Trophoblast cell (in vitro differentiated cells and primary cell): ENCODE measurements at regions not wholly inside any gene's neighbourhood (a gene's known extent, or its start where the extent isn't known, plus 50 kb on each side); places are given as distances from the start of the nearest gene placed in this dataset.

Experiments
- DNase-seq, 2 donors: peaks; one replicate each; pipeline ENCODE4 v3.0.0-alpha.2; 2016
- H2AFZ ChIP-seq: 2 replicates; pipeline ENCODE4 v1.6.1; 2013; ENCODE audit warnings: low read length, moderate library complexity, mild to moderate bottlenecking; ENCODE audit not compliant: insufficient read depth, poor library complexity
- H2AK5ac ChIP-seq: 2 replicates; pipeline ENCODE4 v1.6.1; 2013; ENCODE audit warnings: mild to moderate bottlenecking, low read length
- H2BK120ac ChIP-seq: 2 replicates; pipeline ENCODE4 v1.6.1; 2013; ENCODE audit warnings: low read length, mild to moderate bottlenecking, moderate library complexity; ENCODE audit not compliant: insufficient read depth, poor library complexity
- H2BK12ac ChIP-seq: 2 replicates; pipeline ENCODE4 v1.6.1; 2013; ENCODE audit warnings: mild to moderate bottlenecking, low read length, moderate library complexity
- H2BK5ac ChIP-seq: 2 replicates; pipeline ENCODE4 v1.6.1; 2013; ENCODE audit warnings: low read length, low read depth, moderate library complexity, mild to moderate bottlenecking; ENCODE audit not compliant: poor library complexity
- H3K14ac ChIP-seq: 2 replicates; pipeline ENCODE4 v1.6.1; 2013; ENCODE audit warnings: mild to moderate bottlenecking, low read length
- H3K18ac ChIP-seq: 2 replicates; pipeline ENCODE4 v1.6.1; 2013; ENCODE audit warnings: mild to moderate bottlenecking, low read length
- H3K23ac ChIP-seq: 2 replicates; pipeline ENCODE4 v1.6.1; 2013; ENCODE audit warnings: low read length
- H3K27ac ChIP-seq: 2 replicates; pipeline ENCODE4 v1.5.1; 2013; ENCODE audit warnings: low read depth, mild to moderate bottlenecking, inconsistent platforms, low read length, moderate library complexity
- H3K27me3 ChIP-seq: 2 replicates; pipeline ENCODE4 v1.6.1; 2013; ENCODE audit warnings: inconsistent platforms, mild to moderate bottlenecking, low read length, moderate library complexity; ENCODE audit not compliant: insufficient read depth
- H3K36me3 ChIP-seq, 2 experiments: 1 replicate in 1 of 2; 2 replicates in 1 of 2; pipeline ENCODE4 v1.6.1; 2013; ENCODE audit warnings: low read length in 2 of 2, mild to moderate bottlenecking in 2 of 2, moderate library complexity in 1 of 2; ENCODE audit not compliant: insufficient read depth in 2 of 2, control insufficient read depth in 1 of 2
- H3K4ac ChIP-seq: 2 replicates; pipeline ENCODE4 v1.6.1; 2013; ENCODE audit warnings: low read depth, mild to moderate bottlenecking, low read length, moderate library complexity
- H3K4me1 ChIP-seq, 2 experiments: 1 replicate in 1 of 2; 2 replicates in 1 of 2; pipeline ENCODE4 v1.6.1; 2013; ENCODE audit warnings: low read length in 2 of 2, mild to moderate bottlenecking in 2 of 2, moderate library complexity in 1 of 2; ENCODE audit not compliant: insufficient read depth in 2 of 2, control insufficient read depth in 1 of 2
- H3K4me2 ChIP-seq: 2 replicates; pipeline ENCODE4 v1.6.1; 2013; ENCODE audit warnings: inconsistent platforms, mild to moderate bottlenecking, low read length, moderate library complexity
- H3K4me3 ChIP-seq: 2 replicates; pipeline ENCODE4 v1.5.1; 2013; ENCODE audit warnings: mild to moderate bottlenecking, low read depth, low read length, inconsistent platforms
- H3K79me1 ChIP-seq: one replicate; pipeline ENCODE4 v1.6.1; 2013; ENCODE audit warnings: low read length
- H3K79me2 ChIP-seq: 2 replicates; pipeline ENCODE4 v1.6.1; 2013; ENCODE audit warnings: low read length, mild to moderate bottlenecking; ENCODE audit not compliant: control insufficient read depth, insufficient read depth, poor library complexity
- H3K9ac ChIP-seq: 2 replicates; pipeline ENCODE4 v1.6.1; 2013; ENCODE audit warnings: mild to moderate bottlenecking, low read length
- H3K9me3 ChIP-seq: 2 replicates; pipeline ENCODE4 v1.6.1; 2013; ENCODE audit warnings: low read depth, mild to moderate bottlenecking, control low read depth, inconsistent platforms, low read length; ENCODE audit not compliant: insufficient read depth
- H4K12ac ChIP-seq: 2 replicates; pipeline ENCODE4 v1.6.1; 2013; ENCODE audit warnings: low read depth, mild to moderate bottlenecking, low read length, moderate library complexity
- H4K8ac ChIP-seq: 2 replicates; pipeline ENCODE4 v1.6.1; 2013; ENCODE audit warnings: low read depth, mild to moderate bottlenecking, low read length, moderate library complexity
- H4K91ac ChIP-seq: one replicate; pipeline ENCODE4 v1.6.1; 2013; ENCODE audit warnings: low read depth, mild to moderate bottlenecking, low read length, moderate library complexity
- WGBS: extraction: QIAGEN DNeasy Blood & Tissue Kit; methylation state at CpG from one replicate; pipeline ENCODE4 v1.1.7; 2013; ENCODE audit warnings: missing lambda C conversion rate; ENCODE audit not compliant: insufficient read length, insufficient coverage; ENCODE audit errors: extremely low coverage; 5-methylcytosine and 5-hydroxymethylcytosine counted together

DNA sequence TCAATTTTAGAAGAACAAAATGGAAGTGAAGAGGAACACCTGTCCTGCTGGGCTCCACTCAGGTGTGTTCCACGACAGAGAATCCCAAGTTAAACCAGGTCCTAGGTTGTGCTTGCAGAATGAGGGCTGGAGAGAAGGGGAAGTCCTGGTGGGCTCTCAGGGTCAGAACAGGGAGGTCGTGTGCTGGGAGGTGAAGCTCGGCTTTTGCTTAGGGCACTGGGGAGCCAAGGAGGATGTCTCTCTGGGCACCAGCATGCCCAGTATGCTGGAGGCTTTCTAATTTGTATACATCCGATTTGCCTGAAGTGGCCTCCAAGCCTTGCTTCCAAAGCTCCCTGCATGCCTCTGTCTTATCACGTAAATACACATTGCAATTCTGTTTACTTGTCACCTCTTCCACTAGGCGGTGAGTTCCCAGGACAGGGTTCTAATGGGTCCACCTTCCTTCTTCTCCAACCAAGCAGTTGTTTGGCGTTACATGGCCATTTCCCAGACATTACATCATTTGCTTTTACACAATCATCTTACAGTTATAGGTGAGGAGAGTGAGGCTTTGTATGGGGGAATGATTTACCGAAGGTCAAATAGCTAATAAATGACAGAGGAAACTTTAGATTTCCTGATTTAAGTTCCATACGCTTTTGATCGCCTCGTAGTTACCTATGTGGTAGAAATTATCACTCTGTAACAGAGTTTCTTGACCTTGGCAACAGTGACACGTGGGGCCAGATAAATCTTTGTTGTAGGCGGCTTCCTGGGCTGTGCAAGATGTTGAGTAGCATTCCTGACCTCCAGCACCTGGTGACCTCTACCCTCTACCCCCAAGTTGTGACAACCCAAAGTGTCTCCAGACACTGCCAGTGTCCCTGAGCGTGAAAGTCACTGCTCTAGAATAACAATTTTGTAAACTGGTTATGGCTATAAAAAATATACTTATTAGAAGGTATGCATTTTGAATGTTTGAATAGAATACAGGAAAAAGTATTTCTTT is 901.5 kb downstream of the TBC1D22A start:
- no peaks in the 10 kb centered on the region for H3K79me1 ChIP-seq
- H2AK5ac ChIP-seq: no peak overlapping the region
- H2BK120ac ChIP-seq: no peak overlapping the region
- no peak overlapping the region for H2BK12ac ChIP-seq
- no peak overlapping the region for H2BK5ac ChIP-seq
- H3K9me3 ChIP-seq: peaks cover 6% of the 10 kb centered on the region
- DNase-seq: no peak
- H4K12ac ChIP-seq: no peak overlapping the region
- H3K23ac ChIP-seq: no peak overlapping the region
- no CpG with 5 or more reads among the region's 14 CpGs for WGBS
- H3K14ac ChIP-seq: no peak overlapping the region
- H3K4me3 ChIP-seq: no peak overlapping the region
- H3K4me1 ChIP-seq: no peaks in the 10 kb centered on the region
- H4K8ac ChIP-seq: no peak overlapping the region
- no peaks in the 10 kb centered on the region for H3K36me3 ChIP-seq
- H3K4me2 ChIP-seq: no peak overlapping the region
- no peaks in the 10 kb centered on the region for H3K27me3 ChIP-seq
- H3K9ac ChIP-seq: no peak overlapping the region
- H3K18ac ChIP-seq: no peak overlapping the region
- no peaks in the 10 kb centered on the region for H3K79me2 ChIP-seq
- no peak overlapping the region for H3K4ac ChIP-seq
- H4K91ac ChIP-seq: no peak overlapping the region
- no peak overlapping the region for H3K27ac ChIP-seq
- no peak overlapping the region for H2AFZ ChIP-seq

DNA sequence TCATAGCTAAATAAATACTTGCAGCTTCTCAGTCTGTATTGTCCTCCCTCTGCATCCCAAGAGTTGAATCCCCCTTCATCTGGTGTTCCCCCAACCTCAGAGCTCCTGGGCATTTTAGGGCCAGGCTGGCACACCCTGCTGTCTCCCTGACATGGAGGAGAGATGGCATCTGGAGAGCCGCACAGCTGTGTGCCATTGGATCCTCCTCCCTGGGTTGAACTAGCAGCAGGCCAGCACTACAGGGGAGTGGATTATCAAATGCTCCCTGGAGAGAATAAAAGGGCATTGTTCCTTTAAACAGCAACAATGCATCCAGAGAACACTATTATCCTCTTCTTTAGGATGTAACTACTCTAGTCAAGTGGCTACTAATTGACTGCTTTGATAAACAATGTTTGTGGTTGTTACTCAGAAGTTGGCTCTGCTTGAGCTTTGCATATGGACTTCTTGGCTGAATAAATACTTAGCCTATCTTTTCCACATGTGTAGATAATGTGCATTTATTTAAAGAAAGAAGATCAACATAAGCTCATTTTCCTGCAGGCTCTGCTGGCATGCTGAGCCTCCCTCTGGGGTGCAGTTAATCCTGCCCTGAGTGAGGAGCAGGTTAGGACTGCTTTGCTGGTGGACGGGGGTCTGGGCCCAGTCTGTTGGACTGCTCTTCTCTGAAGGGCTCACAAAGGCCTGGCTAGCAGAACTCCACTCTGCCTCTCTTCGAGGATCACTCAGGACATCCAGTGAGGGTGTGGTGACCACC is 897.2 kb downstream of the TBC1D22A start:
- Histone ChIP-seq H3K79me1 (no peaks in the 10 kb centered on the region), H2BK5ac (no peak overlapping the region), H3K14ac (no peak overlapping the region), H3K4me2 (no peak overlapping the region), H4K12ac (no peak overlapping the region), H3K27me3 (no peaks in the 10 kb centered on the region), H2AFZ (no peak overlapping the region), H3K4me3 (no peak overlapping the region), H3K4me1 (no peaks in the 10 kb centered on the region), H3K4ac (no peak overlapping the region), H3K18ac (no peak overlapping the region), H3K36me3 (no peaks in the 10 kb centered on the region), H2BK120ac (no peak overlapping the region), H3K23ac (no peak overlapping the region), H3K9ac (peak overlapping the region; percentile 20), H3K79me2 (no peaks in the 10 kb centered on the region), H2BK12ac (no peak overlapping the region), H3K27ac (no peak overlapping the region), H4K8ac (no peak overlapping the region), H4K91ac (no peak overlapping the region), H2AK5ac (no peak overlapping the region), H3K9me3 (peaks cover 20% of the 10 kb centered on the region)
- no peak for DNase-seq
- no CpG with 5 or more reads among the region's 3 CpGs for WGBS

DNA sequence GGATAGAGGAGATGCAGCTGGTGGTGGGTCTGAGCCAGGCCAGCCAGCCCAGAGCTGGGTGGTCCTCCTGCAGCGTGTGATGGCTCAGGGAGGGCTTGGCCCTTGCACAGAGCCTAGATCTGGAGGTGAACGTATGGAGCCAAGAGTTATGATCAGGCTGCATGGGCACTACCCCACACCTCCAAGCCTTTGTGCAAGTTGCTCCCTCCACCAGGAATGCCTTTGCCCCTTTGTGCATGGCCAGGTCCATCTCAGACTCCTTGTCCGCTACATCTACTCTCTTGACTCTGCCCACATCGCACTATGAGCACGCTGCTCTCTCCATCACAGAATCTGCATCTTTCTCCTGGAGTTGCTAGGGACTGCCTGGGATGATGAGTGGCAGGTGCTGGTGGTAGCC is 895.7 kb downstream of the TBC1D22A start:
- no peaks in the 10 kb centered on the region for H3K79me2 ChIP-seq
- H4K8ac ChIP-seq: no peak overlapping the region
- H2BK5ac ChIP-seq: no peak overlapping the region
- H3K4me3 ChIP-seq: peak overlapping the region; percentile 50
- H3K14ac ChIP-seq: no peak overlapping the region
- H2AFZ ChIP-seq: no peak overlapping the region
- no peak overlapping the region for H2BK120ac ChIP-seq
- H3K79me1 ChIP-seq: no peaks in the 10 kb centered on the region
- H3K27ac ChIP-seq: no peak overlapping the region
- no peak for DNase-seq
- peaks cover 25% of the 10 kb centered on the region for H3K9me3 ChIP-seq
- no peak overlapping the region for H3K9ac ChIP-seq
- no peak overlapping the region for H3K18ac ChIP-seq
- no peak overlapping the region for H2BK12ac ChIP-seq
- H3K23ac ChIP-seq: peak overlapping the region; percentile 40
- WGBS: no CpG with 5 or more reads among the region's 5 CpGs
- no peaks in the 10 kb centered on the region for H3K4me1 ChIP-seq
- no peak overlapping the region for H3K4ac ChIP-seq
- H4K12ac ChIP-seq: no peak overlapping the region
- no peak overlapping the region for H3K4me2 ChIP-seq
- H4K91ac ChIP-seq: no peak overlapping the region
- H2AK5ac ChIP-seq: no peak overlapping the region
- H3K27me3 ChIP-seq: no peaks in the 10 kb centered on the region
- H3K36me3 ChIP-seq: no peaks in the 10 kb centered on the region

DNA sequence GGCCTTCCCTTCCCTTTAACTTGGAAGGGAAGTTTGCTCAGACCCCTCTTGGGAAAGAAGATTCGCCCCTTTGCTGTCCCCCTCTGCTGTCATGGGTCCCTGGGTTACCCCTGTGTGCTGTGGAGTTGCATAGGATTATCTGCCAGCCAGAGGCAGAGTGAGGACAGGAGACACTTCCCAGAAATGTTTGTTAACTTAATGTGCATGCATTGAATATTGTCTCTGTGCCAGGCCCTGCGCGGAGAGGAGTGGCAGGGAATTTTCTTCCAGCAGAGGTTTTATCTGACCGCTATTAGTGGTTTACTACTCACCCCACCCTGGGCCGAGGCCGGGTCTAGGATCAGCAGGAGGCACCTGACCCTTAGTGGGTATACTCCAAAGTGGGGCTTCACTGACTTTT is 894.8 kb downstream of the TBC1D22A start:
- no CpG with 5 or more reads among the region's 6 CpGs for WGBS
- Histone ChIP-seq H3K18ac (no peak overlapping the region), H2BK5ac (no peak overlapping the region), H3K27me3 (no peaks in the 10 kb centered on the region), H3K9ac (no peak overlapping the region), H2AK5ac (no peak overlapping the region), H2AFZ (no peak overlapping the region), H3K79me1 (no peaks in the 10 kb centered on the region), H3K4ac (no peak overlapping the region), H3K4me3 (no peak overlapping the region), H4K8ac (no peak overlapping the region), H3K4me2 (no peak overlapping the region), H3K23ac (no peak overlapping the region), H3K36me3 (no peaks in the 10 kb centered on the region), H4K12ac (no peak overlapping the region), H3K27ac (no peak overlapping the region), H2BK120ac (no peak overlapping the region), H3K4me1 (no peaks in the 10 kb centered on the region), H2BK12ac (no peak overlapping the region), H4K91ac (no peak overlapping the region), H3K14ac (no peak overlapping the region), H3K9me3 (peaks cover 30% of the 10 kb centered on the region), H3K79me2 (no peaks in the 10 kb centered on the region)
- no peak for DNase-seq
